Osteoblast (primary cell): ENCODE measurements at regions not wholly inside any gene's neighbourhood (a gene's known extent, or its start where the extent isn't known, plus 50 kb on each side); places are given as distances from the start of the nearest gene placed in this dataset.
A peak's percentile ranks its signal among the peaks of the same experiment; 100 is the strongest.

ENCODE experiments used
- DNase-seq: peaks from one replicate; pipeline ENCODE4 v3.0.0; 2011; ENCODE audit warnings: low spot score, mixed read lengths; ENCODE audit not compliant: insufficient read length; ENCODE audit errors: missing footprints
- H2AFZ ChIP-seq: 2 replicates; pipeline ENCODE4 v1.6.0; 2011; ENCODE audit warnings: mild to moderate bottlenecking, low read length
- H3K27ac ChIP-seq: 2 replicates; pipeline ENCODE4 v1.5.1; 2011; ENCODE audit warnings: mild to moderate bottlenecking, low read depth, low read length, moderate library complexity
- H3K27me3 ChIP-seq: 2 replicates; pipeline ENCODE4 v1.6.0; 2012; ENCODE audit warnings: mild to moderate bottlenecking, control low read depth, inconsistent platforms, low read length, moderate library complexity; ENCODE audit not compliant: insufficient read depth
- H3K36me3 ChIP-seq: 2 replicates; pipeline ENCODE4 v1.5.1; 2011; ENCODE audit warnings: mild to moderate bottlenecking, low read length, control low read depth, moderate library complexity; ENCODE audit not compliant: insufficient read depth
- H3K4me1 ChIP-seq: 2 replicates; pipeline ENCODE4 v1.5.1; 2011; ENCODE audit warnings: mild to moderate bottlenecking, low read length, control low read depth, moderate library complexity; ENCODE audit not compliant: insufficient read depth
- H3K4me2 ChIP-seq: 2 replicates; pipeline ENCODE4 v1.6.0; 2011; ENCODE audit warnings: mild to moderate bottlenecking, low read length; ENCODE audit not compliant: insufficient read depth
- H3K4me3 ChIP-seq: fragments of 200-600 bp; sonication (generic); 3 replicates; pipeline ENCODE4 v1.5.1; 2012; ENCODE audit warnings: mild to moderate bottlenecking, low read length, inconsistent platforms; ENCODE audit not compliant: insufficient read depth
- H3K79me2 ChIP-seq: 2 replicates; pipeline ENCODE4 v1.6.0; 2012; ENCODE audit warnings: mild to moderate bottlenecking, low read length, control low read depth, inconsistent platforms; ENCODE audit not compliant: insufficient read depth
- H3K9me3 ChIP-seq: 2 replicates; pipeline ENCODE4 v1.5.1; 2011; ENCODE audit warnings: low read depth, low read length, control low read depth
- H4K20me1 ChIP-seq: 2 replicates; pipeline ENCODE4 v1.6.0; 2012; ENCODE audit warnings: mild to moderate bottlenecking, low read length, control low read depth; ENCODE audit not compliant: insufficient read depth
- TF ChIP-seq, protein P1 (sequence below): IDR thresholded peaks from 2 replicates; pipeline ENCODE4 v1.5.1; 2011; ENCODE audit warnings: mild to moderate bottlenecking, low read depth, low read length, moderate library complexity; ENCODE audit errors: extremely low read depth

DNA sequence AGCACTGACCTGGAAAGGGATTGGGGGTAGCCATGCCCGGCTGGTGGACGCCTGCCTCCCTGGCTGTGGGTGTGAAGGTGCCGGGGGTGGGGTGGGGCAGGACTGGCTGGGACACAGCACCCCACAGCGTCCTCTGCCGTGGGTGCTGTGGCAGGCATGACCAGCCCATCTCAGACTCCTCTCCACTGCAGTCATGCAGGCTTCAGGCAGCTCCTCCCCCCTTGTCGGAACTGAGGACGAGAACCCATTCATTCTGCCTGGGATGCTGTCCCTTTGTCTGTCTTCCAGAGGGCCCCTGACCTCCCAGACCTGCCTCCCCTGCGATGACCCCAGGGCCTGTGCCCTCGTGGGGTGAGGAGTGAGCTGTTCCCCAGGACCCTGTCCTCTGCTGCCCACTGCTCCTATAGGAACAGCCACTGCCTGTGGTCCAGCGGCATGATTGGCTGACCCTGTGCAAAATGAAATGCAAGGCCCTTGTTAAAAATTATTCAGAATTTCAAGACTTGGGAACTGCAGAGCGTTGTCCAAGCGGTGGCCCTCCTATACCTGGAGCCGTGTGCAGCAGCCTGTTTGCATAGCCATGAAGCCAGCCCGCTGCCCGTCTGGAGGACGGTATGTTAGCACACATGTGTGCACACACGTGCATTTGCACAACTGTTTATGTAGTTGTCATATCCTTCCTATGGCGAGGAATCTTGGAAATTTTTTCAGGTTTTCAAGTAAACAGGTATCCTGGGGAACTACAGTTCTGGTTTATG, 1122.3 kb downstream of the BRD1 start:
- Histone ChIP-seq H3K4me3 (no peak overlapping the region), H3K36me3 (no peaks in the 10 kb centered on the region), H3K27me3 (no peaks in the 10 kb centered on the region), H2AFZ (no peak overlapping the region), H3K79me2 (no peaks in the 10 kb centered on the region), H4K20me1 (no peaks in the 10 kb centered on the region), H3K4me2 (no peak overlapping the region), H3K27ac (no peak overlapping the region), H3K9me3 (no peaks in the 10 kb centered on the region), H3K4me1 (no peaks in the 10 kb centered on the region)
- peak; percentile 73 for DNase-seq
- TF ChIP-seq, protein P1, sequence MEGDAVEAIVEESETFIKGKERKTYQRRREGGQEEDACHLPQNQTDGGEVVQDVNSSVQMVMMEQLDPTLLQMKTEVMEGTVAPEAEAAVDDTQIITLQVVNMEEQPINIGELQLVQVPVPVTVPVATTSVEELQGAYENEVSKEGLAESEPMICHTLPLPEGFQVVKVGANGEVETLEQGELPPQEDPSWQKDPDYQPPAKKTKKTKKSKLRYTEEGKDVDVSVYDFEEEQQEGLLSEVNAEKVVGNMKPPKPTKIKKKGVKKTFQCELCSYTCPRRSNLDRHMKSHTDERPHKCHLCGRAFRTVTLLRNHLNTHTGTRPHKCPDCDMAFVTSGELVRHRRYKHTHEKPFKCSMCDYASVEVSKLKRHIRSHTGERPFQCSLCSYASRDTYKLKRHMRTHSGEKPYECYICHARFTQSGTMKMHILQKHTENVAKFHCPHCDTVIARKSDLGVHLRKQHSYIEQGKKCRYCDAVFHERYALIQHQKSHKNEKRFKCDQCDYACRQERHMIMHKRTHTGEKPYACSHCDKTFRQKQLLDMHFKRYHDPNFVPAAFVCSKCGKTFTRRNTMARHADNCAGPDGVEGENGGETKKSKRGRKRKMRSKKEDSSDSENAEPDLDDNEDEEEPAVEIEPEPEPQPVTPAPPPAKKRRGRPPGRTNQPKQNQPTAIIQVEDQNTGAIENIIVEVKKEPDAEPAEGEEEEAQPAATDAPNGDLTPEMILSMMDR: no peak

DNA sequence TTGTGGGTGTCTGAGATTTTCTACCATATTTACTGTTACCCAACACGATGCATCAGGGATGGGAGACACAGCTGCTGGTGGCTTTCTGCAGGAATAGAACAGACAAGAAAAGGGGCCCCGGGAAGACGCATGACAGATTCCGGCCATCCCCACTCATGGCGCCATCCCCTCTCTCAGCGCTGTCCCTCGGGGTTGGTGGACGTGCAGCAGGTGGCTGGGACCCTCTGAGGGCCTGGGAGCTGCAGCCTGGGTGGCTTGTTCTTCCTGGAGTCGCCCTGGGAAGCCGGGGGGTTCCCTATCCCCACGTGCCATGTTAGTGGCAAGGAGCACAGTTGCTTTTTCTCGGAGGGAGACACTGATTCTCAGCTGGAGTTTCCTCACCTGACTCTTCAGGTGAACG, 1123.3 kb downstream of the BRD1 start:
- no peaks in the 10 kb centered on the region for H3K79me2 ChIP-seq
- H3K27me3 ChIP-seq: no peaks in the 10 kb centered on the region
- TF ChIP-seq, protein P1: no peak
- H2AFZ ChIP-seq: no peak overlapping the region
- no peak overlapping the region for H3K4me3 ChIP-seq
- H3K9me3 ChIP-seq: no peaks in the 10 kb centered on the region
- H3K27ac ChIP-seq: no peak overlapping the region
- no peaks in the 10 kb centered on the region for H4K20me1 ChIP-seq
- no peaks in the 10 kb centered on the region for H3K36me3 ChIP-seq
- peak; percentile 45 for DNase-seq
- no peaks in the 10 kb centered on the region for H3K4me1 ChIP-seq
- H3K4me2 ChIP-seq: no peak overlapping the region

DNA sequence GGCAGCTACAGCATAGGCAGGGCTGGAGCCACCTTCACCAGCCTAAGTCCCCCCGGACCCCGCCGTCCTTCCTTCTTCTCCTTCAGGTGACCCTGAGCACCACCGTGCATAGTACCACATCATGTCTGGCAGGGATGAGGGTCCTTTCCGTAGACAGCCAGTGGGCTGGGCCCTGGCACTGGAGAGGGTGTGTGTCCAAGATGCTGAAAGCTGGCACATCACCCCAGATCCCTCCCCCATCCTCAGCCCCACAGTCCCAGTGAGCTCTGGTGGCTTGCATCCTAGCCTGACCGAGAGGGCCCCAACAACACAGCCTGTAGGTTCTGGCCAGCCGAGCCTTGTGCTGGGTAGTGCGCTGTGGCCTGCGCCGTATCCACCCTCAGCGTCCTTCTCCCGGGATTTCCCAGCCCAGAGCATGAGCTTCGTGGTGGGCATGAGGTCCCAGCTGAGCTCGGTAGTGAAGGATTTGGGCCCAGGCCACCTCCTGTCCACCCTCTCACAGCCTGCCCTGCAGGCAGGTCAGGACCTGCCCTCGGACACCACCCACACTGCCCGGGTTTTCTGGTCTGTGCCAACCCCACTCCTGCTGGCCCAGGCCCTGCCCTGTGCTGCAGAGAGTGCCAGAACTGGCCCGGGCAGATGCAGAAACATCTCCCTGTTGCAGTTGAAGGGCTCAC, 1124.3 kb downstream of the BRD1 start:
- TF ChIP-seq, protein P1: no peak
- DNase-seq: peak; percentile 81
- Histone ChIP-seq H4K20me1 (no peaks in the 10 kb centered on the region), H3K4me3 (no peak overlapping the region), H3K79me2 (no peaks in the 10 kb centered on the region), H3K36me3 (no peaks in the 10 kb centered on the region), H3K27me3 (no peaks in the 10 kb centered on the region), H3K27ac (no peak overlapping the region), H3K9me3 (no peaks in the 10 kb centered on the region), H3K4me1 (no peaks in the 10 kb centered on the region), H2AFZ (no peak overlapping the region), H3K4me2 (no peak overlapping the region)

DNA sequence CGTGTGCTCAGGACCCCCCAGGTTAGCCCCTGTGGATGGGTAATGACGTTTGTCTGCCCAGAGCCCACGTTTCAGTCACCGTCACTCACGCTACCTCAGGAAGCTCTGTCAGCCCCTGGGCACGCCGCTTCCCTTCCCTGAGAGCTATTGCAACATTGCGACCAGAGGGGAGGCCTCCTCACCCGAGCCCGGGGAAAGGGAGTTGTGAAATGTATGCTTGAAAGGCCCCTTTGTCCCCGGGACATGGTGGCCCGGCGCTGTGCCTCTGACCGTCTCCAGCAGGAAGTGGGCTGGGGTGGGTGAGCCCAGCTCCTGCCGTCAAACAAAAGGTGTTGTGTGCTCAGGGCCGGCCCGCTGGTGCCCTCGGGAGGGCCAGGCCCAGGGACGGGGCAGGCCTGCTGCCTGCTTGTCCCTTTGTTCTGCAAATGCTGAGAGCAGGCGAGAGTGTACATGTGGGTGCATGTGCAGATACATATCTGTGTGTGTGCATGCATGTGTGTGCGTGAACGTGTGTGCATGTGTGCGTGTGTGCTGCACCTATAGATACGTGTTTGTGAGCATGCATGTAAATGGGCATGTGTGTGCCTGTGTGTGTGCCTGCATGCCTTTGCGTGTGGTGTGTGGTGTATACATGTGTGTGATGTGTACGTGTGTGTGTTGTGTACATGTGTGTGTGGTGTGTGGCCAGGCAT, 1125.0 kb downstream of the BRD1 start:
- no peak overlapping the region for H3K4me3 ChIP-seq
- H3K9me3 ChIP-seq: no peaks in the 10 kb centered on the region
- H3K27ac ChIP-seq: no peak overlapping the region
- H4K20me1 ChIP-seq: no peaks in the 10 kb centered on the region
- no peak overlapping the region for H2AFZ ChIP-seq
- no peak for DNase-seq
- TF ChIP-seq, protein P1: no peak
- H3K4me2 ChIP-seq: no peak overlapping the region
- H3K79me2 ChIP-seq: no peaks in the 10 kb centered on the region
- no peaks in the 10 kb centered on the region for H3K27me3 ChIP-seq
- no peaks in the 10 kb centered on the region for H3K4me1 ChIP-seq
- no peaks in the 10 kb centered on the region for H3K36me3 ChIP-seq
